Stimulated activated CD4-positive, alpha-beta T cell treated with anti-CD3 and anti-CD28 coated beads, TNF-alpha, amount 100 ng/mL, for 48 hours (primary cell): ENCODE measurements at regions not wholly inside any gene's neighbourhood (a gene's known extent, or its start where the extent isn't known, plus 50 kb on each side); places are given as distances from the start of the nearest gene placed in this dataset.

ENCODE experiments used
- DNase-seq, 3 donors: peaks; one replicate each; pipeline ENCODE4 v3.0.0-alpha.2; 2020; ENCODE audit warnings: low read depth in 3 of 3

GRCh38 chr12:118694128-118694775, 287.1 kb upstream of the SRRM4 start:
- no peak for DNase-seq

DNA sequence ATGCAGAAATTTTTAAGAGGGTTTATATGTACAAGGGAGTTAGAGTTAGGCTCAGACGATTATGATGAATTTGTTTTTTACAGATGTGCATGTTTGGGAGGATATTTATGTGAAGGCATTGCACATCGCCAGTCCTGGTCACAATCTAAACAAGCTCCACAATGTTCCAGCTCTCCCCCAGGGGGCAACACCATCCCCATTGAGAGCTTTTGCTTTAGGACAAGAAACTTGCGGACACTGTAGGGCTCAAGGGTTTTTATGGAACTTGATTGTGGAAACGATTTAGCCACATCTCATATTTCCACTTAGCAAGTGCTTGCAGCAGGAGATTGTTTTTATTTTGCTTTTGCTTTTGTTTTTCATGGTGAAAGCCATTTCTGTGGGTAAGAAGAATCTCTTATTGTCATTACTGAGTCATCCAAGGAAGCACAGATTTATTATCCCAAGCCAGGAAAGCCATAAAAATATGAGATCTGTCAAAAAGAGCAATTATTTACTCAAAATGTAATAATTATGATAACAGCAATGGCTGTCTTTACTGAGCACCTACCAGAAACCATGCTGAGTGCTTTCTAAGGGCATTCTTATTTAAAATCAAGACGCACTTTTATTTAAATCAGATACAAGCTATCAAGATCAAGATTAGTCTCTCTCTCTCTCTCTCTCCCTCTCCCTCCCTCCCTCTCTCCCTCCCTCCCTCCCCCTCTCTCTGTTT, 276.7 kb upstream of the SRRM4 start:
- no peak for DNase-seq

DNA sequence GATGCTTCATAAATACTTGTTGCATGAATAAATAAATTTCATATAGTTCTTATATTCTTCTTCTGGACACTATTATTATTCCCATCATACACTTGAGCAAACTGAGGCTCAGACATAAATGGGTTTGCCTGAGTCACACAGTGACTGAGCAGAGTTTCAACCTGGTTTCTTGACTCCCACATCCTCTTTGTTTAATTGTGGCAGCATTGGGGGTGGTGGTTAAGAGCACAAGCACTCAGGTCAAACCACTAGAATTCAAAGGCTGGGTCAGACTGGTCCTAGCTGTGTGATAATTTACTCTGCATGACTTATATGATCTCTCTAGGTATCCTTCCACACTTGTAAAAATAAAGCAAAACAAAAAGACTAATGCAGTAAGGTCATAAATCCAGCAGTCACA, 274.9 kb upstream of the SRRM4 start:
- DNase-seq = no peak

- DNase-seq = no peak
Observed at GRCh38 chr12:118709946-118710345, 271.4 kb upstream of the SRRM4 start.

DNA sequence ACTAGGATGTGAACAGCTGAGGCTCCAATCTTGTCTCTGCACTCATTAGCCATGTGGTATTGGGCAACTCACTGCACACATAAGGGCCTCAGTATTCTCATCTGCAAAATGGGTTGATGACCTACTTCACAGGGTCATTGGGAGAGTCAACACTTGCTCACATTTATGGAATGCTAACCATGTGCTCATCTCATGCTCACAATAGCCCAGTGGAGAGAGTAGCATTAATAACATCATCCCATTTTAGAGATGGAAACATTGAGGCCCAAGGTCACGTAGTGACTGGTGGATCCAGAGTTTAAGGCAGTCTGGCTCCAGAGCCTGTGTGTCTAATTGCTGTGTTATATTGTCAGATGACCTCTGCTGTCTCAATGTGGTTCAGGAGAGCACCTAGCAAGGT, 270.2 kb upstream of the SRRM4 start:
- DNase-seq = no peak

GRCh38 chr12:118714051-118714460, 267.3 kb upstream of the SRRM4 start:
- DNase-seq = peak in 1 of 3 donors; percentile 8

DNA sequence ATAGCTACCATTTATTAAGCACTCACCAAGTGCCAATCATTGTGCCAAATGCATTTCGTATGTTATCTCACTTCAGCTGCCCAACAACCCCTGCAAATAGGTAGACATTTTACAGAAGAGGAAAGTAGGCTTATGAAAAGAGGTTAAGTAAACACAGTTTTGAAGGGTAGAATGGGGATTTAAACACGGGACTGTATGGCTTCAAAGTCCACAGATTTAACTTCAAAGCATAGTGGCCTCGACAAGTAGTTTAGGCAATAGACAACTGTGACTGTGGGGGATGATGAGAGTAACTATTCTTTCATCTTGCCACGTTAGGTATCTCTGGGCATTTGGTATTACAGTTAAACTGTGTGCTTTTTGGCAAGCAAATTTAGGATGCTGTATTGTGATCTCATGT, 266.8 kb upstream of the SRRM4 start:
- DNase-seq = no peak

- no peak for DNase-seq
Observed at GRCh38 chr12:118715647-118716046, 265.7 kb upstream of the SRRM4 start.

DNA sequence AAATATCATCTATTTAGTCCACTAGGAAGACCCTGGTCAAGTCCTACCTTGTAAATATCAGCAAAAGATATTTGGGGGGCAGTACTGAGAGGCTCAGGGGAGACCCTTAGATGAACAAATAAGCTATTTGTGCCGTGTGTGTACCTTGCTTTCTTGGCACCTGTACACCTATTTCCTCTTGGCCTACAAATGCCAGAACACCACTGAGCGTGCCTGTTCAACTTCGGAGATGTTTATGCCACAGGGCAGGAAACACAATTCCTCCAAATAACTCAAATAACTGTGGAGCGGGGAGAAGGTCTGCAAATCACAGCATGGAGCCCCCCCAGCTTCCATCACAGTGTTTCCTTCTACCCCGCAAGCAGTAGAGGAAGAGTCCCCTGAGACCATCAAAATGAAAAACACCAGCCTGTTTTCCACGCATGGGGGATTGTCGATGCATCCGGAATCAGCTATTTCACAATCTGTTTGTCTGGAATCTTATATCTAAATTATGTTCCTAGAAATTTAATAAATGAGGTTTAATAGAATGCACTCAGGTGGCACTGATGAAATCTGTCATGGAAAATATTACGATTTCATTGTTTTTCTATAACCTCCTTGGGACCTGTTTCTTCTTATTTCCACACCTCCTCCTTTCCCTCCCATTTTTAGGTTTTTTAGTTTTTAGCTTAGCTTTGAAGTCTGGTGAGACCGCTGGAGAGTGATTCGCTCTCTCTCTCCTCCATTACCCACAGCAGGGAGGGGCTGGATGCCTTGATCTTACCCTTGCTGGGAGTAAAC, 254.0 kb upstream of the SRRM4 start:
- DNase-seq = no peak

- no peak for DNase-seq
Observed at GRCh38 chr12:118727979-118728366, 253.4 kb upstream of the SRRM4 start.

- DNase-seq = no peak
Observed at GRCh38 chr12:118734266-118734665, 247.1 kb upstream of the SRRM4 start.

GRCh38 chr12:118737985-118738540, 243.3 kb upstream of the SRRM4 start:
- no peak for DNase-seq

DNA sequence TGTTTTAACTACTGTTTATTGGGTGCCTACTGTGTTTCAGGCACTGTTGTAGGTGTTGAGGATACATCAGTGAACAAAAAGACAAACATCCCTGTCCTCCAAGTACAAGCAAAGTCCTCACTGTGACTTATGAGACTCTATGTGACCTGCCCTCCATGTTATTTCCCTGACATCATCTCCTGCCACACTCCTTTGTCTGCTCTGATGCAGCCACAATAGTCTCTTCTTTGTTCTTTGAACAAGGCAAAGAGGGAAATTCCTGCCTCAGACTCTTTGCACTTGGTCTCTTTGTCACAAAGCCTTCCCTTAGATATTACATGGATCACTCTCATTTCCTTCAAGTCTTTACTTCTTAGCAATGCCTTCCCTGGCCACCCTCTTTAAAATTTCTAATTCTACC, 240.1 kb upstream of the SRRM4 start:
- no peak for DNase-seq

GRCh38 chr12:118742431-118742830, 238.9 kb upstream of the SRRM4 start:
- no peak for DNase-seq

DNA sequence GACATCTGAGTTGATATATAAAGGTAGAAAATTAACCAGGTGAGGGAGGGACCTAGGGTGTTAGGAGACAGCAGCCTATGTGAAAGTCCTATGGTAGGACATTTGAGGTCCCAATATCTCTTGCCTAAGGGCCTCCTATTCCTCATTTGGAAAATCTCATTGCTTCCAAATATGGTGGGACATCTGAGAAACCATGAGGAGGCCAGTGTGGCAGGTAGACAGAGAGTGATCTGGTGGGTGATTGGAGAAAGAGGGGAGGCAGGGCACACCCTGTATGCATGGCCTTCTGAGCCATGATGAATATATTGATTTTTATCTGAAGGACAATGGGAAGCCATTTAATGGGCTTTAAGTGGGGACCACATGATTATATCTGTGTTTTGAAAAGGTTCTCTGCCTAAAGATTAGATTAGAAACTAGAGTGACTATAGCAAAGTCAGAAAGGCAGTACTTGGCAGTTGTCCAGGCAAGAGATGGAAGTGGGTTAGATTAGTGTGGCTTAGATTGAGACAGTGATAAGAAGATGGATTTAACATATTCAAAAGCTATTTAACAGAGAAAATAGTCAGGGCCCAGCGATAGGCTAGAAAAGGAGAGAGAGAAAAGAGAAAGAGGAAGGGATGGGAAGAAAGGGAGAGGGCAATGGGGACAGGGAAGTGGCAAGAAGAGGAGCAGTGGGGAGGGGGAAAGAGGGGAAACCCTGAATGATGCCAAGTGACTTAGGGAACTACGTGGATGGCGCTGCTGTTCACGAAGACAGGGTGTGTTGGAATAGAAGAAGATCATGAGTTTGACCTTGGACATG, 237.2 kb upstream of the SRRM4 start:
- no peak for DNase-seq

DNA sequence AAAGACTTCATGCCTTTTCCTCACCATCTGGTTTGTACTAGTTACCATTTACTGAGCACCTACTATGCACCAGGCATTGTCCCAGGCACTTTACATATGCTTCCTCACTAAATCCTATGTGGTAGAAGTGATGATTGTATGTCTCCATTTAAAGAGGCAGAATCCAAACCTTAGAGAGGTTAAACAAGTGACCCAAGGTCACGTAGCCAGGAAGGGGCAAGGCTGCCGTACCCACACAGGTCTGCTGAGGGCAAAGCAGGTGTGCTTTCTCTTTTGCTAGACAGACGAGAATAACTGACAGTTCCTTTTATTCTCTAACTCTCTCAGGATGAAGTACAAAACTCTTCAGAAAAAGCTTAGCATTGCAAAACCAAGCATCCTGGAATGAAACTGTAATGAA, 235.2 kb upstream of the SRRM4 start:
- no peak for DNase-seq

GRCh38 chr12:118746960-118747359, 234.4 kb upstream of the SRRM4 start:
- no peak for DNase-seq

DNA sequence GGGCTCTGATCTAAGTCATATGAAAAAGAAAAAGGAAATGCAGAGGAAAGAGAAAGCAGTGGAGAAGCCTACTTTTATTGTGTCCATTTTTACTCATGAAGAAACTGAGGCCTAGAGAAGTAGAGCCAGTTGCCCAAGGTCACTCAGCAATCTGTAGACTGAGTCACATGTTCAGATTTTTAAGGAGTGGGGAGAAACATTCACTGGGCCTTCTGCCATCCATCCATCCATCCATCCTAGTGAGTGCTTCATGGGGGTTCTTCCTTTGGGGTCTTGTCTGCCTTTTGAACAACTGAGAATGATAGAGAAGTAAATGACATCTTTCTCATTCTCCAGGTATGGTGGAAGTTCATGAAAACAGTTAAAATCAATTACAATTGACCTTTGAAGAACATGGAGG, 233.6 kb upstream of the SRRM4 start:
- DNase-seq = no peak

- no peak for DNase-seq
Observed at GRCh38 chr12:118748478-118749380, 232.6 kb upstream of the SRRM4 start.

DNA sequence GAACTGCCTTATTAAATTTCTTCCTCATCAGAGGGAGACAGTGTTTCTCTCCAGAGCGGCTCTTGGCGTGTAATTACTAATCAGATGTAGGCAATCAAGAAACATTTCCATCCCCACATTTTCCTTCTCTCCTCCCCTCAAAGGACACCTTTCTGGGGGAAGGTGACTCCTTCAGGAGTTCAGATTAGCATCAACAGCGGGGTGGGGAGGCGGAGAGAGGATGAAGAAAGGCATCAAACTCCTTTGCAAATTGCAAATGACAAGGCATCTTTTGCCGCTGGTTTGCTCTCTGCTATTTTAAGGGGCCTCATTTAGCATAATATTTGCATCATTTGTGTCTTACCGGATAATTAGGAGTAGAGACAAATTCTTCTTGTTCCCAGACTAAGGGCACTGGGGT, 231.7 kb upstream of the SRRM4 start:
- DNase-seq = no peak

- no peak for DNase-seq
Observed at GRCh38 chr12:118750666-118751065, 230.7 kb upstream of the SRRM4 start.
